H9 (cell line): ENCODE measurements at regions not wholly inside any gene's neighbourhood (a gene's known extent, or its start where the extent isn't known, plus 50 kb on each side); places are given as distances from the start of the nearest gene placed in this dataset.

Experiments used
- DNase-seq: peaks from one replicate; pipeline ENCODE4 v3.0.0-alpha.2; 2017
- H2AFZ ChIP-seq: one replicate; pipeline ENCODE4 v1.6.1; 2013; ENCODE audit warnings: mild to moderate bottlenecking, low read length, control low read depth, moderate library complexity
- H2AK5ac ChIP-seq: 2 replicates; pipeline ENCODE4 v1.6.1; 2013; ENCODE audit warnings: low read length, control low read depth, mixed read lengths; ENCODE audit not compliant: insufficient read length
- H2BK120ac ChIP-seq: one replicate; pipeline ENCODE4 v1.6.1; 2013; ENCODE audit warnings: low read depth, mild to moderate bottlenecking, low read length, control low read depth, inconsistent platforms; ENCODE audit not compliant: poor library complexity, severe bottlenecking
- H2BK12ac ChIP-seq: 2 replicates; pipeline ENCODE4 v1.6.1; 2013; ENCODE audit warnings: low read length, control low read depth, mixed read lengths, low read depth; ENCODE audit not compliant: insufficient read length
- H2BK15ac ChIP-seq: 2 replicates; pipeline ENCODE4 v1.6.1; 2013; ENCODE audit warnings: low read depth, low read length, control low read depth
- H2BK20ac ChIP-seq: one replicate; pipeline ENCODE4 v1.6.1; 2013; ENCODE audit warnings: low read depth, mild to moderate bottlenecking, low read length, control low read depth, inconsistent platforms; ENCODE audit not compliant: poor library complexity, severe bottlenecking
- H2BK5ac ChIP-seq: 2 replicates; pipeline ENCODE4 v1.6.1; 2013; ENCODE audit warnings: low read length, control low read depth, mixed read lengths; ENCODE audit not compliant: insufficient read length
- H3K14ac ChIP-seq: 2 replicates; pipeline ENCODE4 v1.6.1; 2013; ENCODE audit warnings: low read length, control low read depth; ENCODE audit not compliant: insufficient read depth
- H3K18ac ChIP-seq: 2 replicates; pipeline ENCODE4 v1.6.1; 2013; ENCODE audit warnings: low read depth, mild to moderate bottlenecking, mixed read lengths, low read length, control low read depth; ENCODE audit not compliant: insufficient read length
- H3K23ac ChIP-seq: 2 replicates; pipeline ENCODE4 v1.6.1; 2013; ENCODE audit warnings: low read length, control low read depth, mixed read lengths, low read depth; ENCODE audit not compliant: insufficient read length
- H3K23me2 ChIP-seq: 2 replicates; pipeline ENCODE4 v1.6.1; 2013; ENCODE audit warnings: low read depth, mild to moderate bottlenecking, mixed read lengths, low read length, control low read depth; ENCODE audit not compliant: insufficient read length, poor library complexity, severe bottlenecking
- H3K27ac ChIP-seq: 2 replicates; pipeline ENCODE4 v1.5.1; 2013; ENCODE audit warnings: low read length, control low read depth, mixed read lengths, low read depth; ENCODE audit not compliant: insufficient read length
- H3K27me3 ChIP-seq: 2 replicates; pipeline ENCODE4 v1.6.1; 2013; ENCODE audit warnings: low read length, control low read depth, inconsistent platforms; ENCODE audit not compliant: insufficient read depth
- H3K4ac ChIP-seq: 2 replicates; pipeline ENCODE4 v1.6.1; 2013; ENCODE audit warnings: low read depth, mild to moderate bottlenecking, control low read depth, inconsistent platforms, low read length, moderate library complexity
- H3K4me1 ChIP-seq: 2 replicates; pipeline ENCODE4 v1.6.1; 2013; ENCODE audit warnings: low read length, control low read depth, inconsistent platforms; ENCODE audit not compliant: insufficient read depth
- H3K4me2 ChIP-seq: 2 replicates; pipeline ENCODE4 v1.6.1; 2013; ENCODE audit warnings: low read length, control low read depth, mixed read lengths; ENCODE audit not compliant: insufficient read length, insufficient read depth
- H3K56ac ChIP-seq: 2 replicates; pipeline ENCODE4 v1.6.1; 2013; ENCODE audit warnings: low read depth, mild to moderate bottlenecking, mixed read lengths, low read length, control low read depth; ENCODE audit not compliant: insufficient read length
- H3K79me1 ChIP-seq: 2 replicates; pipeline ENCODE4 v1.6.1; 2013; ENCODE audit warnings: low read depth, mild to moderate bottlenecking, moderate library complexity, low read length, control low read depth, inconsistent platforms; ENCODE audit not compliant: insufficient read depth, poor library complexity, severe bottlenecking
- H3K79me2 ChIP-seq: 2 replicates; pipeline ENCODE4 v1.6.1; 2013; ENCODE audit warnings: low read length, control low read depth, inconsistent platforms; ENCODE audit not compliant: insufficient read depth
- H3K9ac ChIP-seq: 2 replicates; pipeline ENCODE4 v1.6.1; 2013; ENCODE audit warnings: low read length, control low read depth, mixed read lengths; ENCODE audit not compliant: insufficient read length; ENCODE audit errors: extremely low read depth
- H3K9me3 ChIP-seq: one replicate; pipeline ENCODE4 v1.6.1; 2013; ENCODE audit warnings: low read depth, low read length, inconsistent platforms; ENCODE audit not compliant: control insufficient read depth
- H3T11ph ChIP-seq: one replicate; pipeline ENCODE4 v1.6.1; 2013; ENCODE audit warnings: mild to moderate bottlenecking, low read length, control low read depth, inconsistent platforms
- H4K20me1 ChIP-seq: one replicate; pipeline ENCODE4 v1.6.1; 2013; ENCODE audit not compliant: control insufficient read depth, insufficient read length, insufficient read depth
- H4K5ac ChIP-seq: 2 replicates; pipeline ENCODE4 v1.6.1; 2013; ENCODE audit warnings: low read depth, mild to moderate bottlenecking, mixed read lengths, low read length, control low read depth; ENCODE audit not compliant: insufficient read length
- H4K8ac ChIP-seq: replicated peaks from 2 replicates; pipeline ENCODE4 v1.6.1; 2013; ENCODE audit warnings: low read length, control low read depth, mixed read lengths, low read depth; ENCODE audit not compliant: insufficient read length
- H4K91ac ChIP-seq: 2 replicates; pipeline ENCODE4 v1.6.1; 2013; ENCODE audit warnings: low read depth, mild to moderate bottlenecking, moderate library complexity, mixed read lengths, low read length, control low read depth; ENCODE audit not compliant: insufficient read length
- H3K27ac Mint-ChIP-seq, 3 experiments: 2 replicates in 2 of 3; 3 replicates in 1 of 3; pipeline ENCODE4 v1.8.0; 2020 to 2021; ENCODE audit warnings: mixed read lengths in 3 of 3, mild to moderate bottlenecking in 1 of 3, moderate library complexity in 1 of 3
- H3K27me3 Mint-ChIP-seq: 2 replicates; pipeline ENCODE4 v1.8.0; 2021; ENCODE audit warnings: low read depth, mild to moderate bottlenecking, moderate library complexity, mixed read lengths
- H3K36me3 Mint-ChIP-seq, 3 experiments: 2 replicates in 2 of 3; 3 replicates in 1 of 3; pipeline ENCODE4 v1.8.0; 2020 to 2021; ENCODE audit warnings: low read depth in 3 of 3, mixed read lengths in 3 of 3; ENCODE audit not compliant: insufficient read depth in 1 of 3
- H3K4me1 Mint-ChIP-seq, 2 experiments: 2 replicates each; pipeline ENCODE4 v1.8.0; 2020; ENCODE audit warnings: mixed read lengths in 2 of 2
- H3K4me3 Mint-ChIP-seq, 2 experiments: 2 replicates in 1 of 2; 3 replicates in 1 of 2; pipeline ENCODE4 v1.8.0; 2020 to 2021; ENCODE audit warnings: mild to moderate bottlenecking in 2 of 2, mixed read lengths in 2 of 2, moderate library complexity in 1 of 2
- H3K9me3 Mint-ChIP-seq, 2 experiments: 2 replicates in 1 of 2; 3 replicates in 1 of 2; pipeline ENCODE4 v1.8.0; 2020; ENCODE audit warnings: mild to moderate bottlenecking in 2 of 2, mixed read lengths in 2 of 2, moderate library complexity in 1 of 2
- CTCF ChIP-seq: fragments of 200-600 bp; sonication (generic); conservative IDR thresholded peaks from 3 replicates; pipeline ENCODE4 v1.8.0; 2021; ENCODE audit warnings: antibody characterized with exemption, mild to moderate bottlenecking

GRCh38 chr15:38153781-38154180 lies 98.9 kb upstream of the SPRED1 start:
- no peak overlapping the region for H3K4me2 ChIP-seq
- no peak overlapping the region for H2BK20ac ChIP-seq
- H2AFZ ChIP-seq: no peak overlapping the region
- H3K18ac ChIP-seq: no peak overlapping the region
- H3T11ph ChIP-seq: no peak overlapping the region
- no peak overlapping the region for H3K27ac Mint-ChIP-seq
- H4K5ac ChIP-seq: no peak overlapping the region
- H4K8ac ChIP-seq: no peak overlapping the region
- no peak overlapping the region for H2AK5ac ChIP-seq
- no peak for DNase-seq
- H4K91ac ChIP-seq: no peak overlapping the region
- H3K79me2 ChIP-seq: no peaks in the 10 kb centered on the region
- no peaks in the 10 kb centered on the region for H3K23me2 ChIP-seq
- H3K4me1 Mint-ChIP-seq: peaks cover under 1 to 1% of the 10 kb centered on the region in 2 experiments; a peak in 3 of 4 replicates
- H4K20me1 ChIP-seq: no peaks in the 10 kb centered on the region
- H3K27ac ChIP-seq: no peak overlapping the region
- H3K79me1 ChIP-seq: no peaks in the 10 kb centered on the region
- no peak overlapping the region for H3K23ac ChIP-seq
- H3K36me3 Mint-ChIP-seq: peaks cover 0 to 19% (median 2%) of the 10 kb centered on the region in 3 experiments; a peak in 4 of 7 replicates
- H3K27me3 Mint-ChIP-seq: no peaks in the 10 kb centered on the region
- H2BK5ac ChIP-seq: no peak overlapping the region
- H3K27me3 ChIP-seq: no peaks in the 10 kb centered on the region
- H2BK120ac ChIP-seq: no peak overlapping the region
- H3K4me3 Mint-ChIP-seq: no peak overlapping the region
- H3K9ac ChIP-seq: no peak overlapping the region
- no peak overlapping the region for H2BK15ac ChIP-seq
- no peaks in the 10 kb centered on the region for H3K4me1 ChIP-seq
- no peaks in the 10 kb centered on the region for H3K9me3 ChIP-seq
- no peak for TF ChIP-seq CTCF
- H2BK12ac ChIP-seq: no peak overlapping the region
- H3K4ac ChIP-seq: no peak overlapping the region
- peaks cover 17 to 21% of the 10 kb centered on the region in 2 experiments for H3K9me3 Mint-ChIP-seq
- no peak overlapping the region for H3K14ac ChIP-seq
- H3K56ac ChIP-seq: no peak overlapping the region
